ENCODE measurements at regions not wholly inside any gene's neighbourhood (a gene's known extent, or its start where the extent isn't known, plus 50 kb on each side); places are given as distances from the start of the nearest gene placed in this dataset.

DNA sequence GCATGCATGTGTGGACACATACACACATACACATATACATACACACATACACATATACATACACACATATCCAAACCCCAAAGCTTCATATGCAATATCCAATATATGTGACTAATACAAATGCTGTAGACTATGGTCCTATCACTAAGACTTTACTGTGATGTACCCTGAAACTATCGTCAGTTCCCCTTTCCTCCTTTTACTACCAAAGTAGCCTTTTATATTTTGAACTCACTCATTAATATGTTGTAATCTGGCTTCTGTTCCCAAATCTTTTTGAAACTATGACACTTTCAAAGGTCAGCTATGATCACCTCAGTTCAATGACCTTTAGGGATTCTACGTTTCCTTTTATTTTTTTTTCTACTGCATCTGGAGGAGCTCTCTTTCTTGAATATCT, 64.8 kb upstream of the TFEC start:
- Histone ChIP-seq H3K27me3 (no peaks in the 10 kb centered on the region), H3K36me3 (no peaks in the 10 kb centered on the region), H3K4me1 (no peaks in the 10 kb centered on the region), H3K4me3 (ENCODE audit: low read depth, low read length) (no peak overlapping the region), H3K9me3 (no peaks in the 10 kb centered on the region)
- TF ChIP-seq, protein P1, sequence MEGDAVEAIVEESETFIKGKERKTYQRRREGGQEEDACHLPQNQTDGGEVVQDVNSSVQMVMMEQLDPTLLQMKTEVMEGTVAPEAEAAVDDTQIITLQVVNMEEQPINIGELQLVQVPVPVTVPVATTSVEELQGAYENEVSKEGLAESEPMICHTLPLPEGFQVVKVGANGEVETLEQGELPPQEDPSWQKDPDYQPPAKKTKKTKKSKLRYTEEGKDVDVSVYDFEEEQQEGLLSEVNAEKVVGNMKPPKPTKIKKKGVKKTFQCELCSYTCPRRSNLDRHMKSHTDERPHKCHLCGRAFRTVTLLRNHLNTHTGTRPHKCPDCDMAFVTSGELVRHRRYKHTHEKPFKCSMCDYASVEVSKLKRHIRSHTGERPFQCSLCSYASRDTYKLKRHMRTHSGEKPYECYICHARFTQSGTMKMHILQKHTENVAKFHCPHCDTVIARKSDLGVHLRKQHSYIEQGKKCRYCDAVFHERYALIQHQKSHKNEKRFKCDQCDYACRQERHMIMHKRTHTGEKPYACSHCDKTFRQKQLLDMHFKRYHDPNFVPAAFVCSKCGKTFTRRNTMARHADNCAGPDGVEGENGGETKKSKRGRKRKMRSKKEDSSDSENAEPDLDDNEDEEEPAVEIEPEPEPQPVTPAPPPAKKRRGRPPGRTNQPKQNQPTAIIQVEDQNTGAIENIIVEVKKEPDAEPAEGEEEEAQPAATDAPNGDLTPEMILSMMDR (IDR thresholded peaks at IDR 0.05; ENCODE audit: low read depth, low read length): no peak
- no peak for DNase-seq

DNA sequence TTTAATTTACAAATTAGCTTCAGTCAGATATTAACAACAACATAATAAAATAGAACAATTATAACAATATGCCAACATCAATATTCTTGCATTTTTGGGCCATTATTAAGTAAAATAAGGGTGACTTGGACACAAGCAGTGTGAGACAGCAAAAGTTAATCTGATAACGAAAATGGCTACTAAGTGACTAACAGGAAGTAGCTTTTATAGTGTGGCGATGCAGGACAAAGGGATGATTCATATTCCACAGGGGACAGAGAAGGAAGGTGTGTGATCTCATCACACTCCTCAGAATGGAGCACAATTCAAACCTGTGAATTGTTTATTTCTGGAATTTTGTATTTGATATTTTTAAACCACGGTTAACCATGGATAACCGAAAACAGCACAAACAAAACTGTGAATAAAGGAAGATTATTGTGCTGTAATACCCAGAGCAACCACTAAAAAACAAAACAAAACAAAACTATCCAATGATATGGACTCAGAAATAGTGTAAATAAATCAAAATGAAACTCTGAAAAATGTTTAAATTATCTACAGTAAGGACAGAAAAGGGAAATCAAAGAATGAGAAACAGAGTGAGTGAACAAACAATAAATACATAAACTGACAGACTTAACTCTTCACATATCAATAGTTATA, 66.9 kb upstream of the TFEC start:
- H3K9me3 ChIP-seq: no peaks in the 10 kb centered on the region
- no peak overlapping the region for H3K4me3 ChIP-seq (ENCODE audit: low read depth, low read length)
- no peaks in the 10 kb centered on the region for H3K4me1 ChIP-seq
- DNase-seq: no peak
- no peaks in the 10 kb centered on the region for H3K27me3 ChIP-seq
- TF ChIP-seq, protein P1 (IDR thresholded peaks at IDR 0.05; ENCODE audit: low read depth, low read length): no peak
- H3K36me3 ChIP-seq: no peaks in the 10 kb centered on the region

DNA sequence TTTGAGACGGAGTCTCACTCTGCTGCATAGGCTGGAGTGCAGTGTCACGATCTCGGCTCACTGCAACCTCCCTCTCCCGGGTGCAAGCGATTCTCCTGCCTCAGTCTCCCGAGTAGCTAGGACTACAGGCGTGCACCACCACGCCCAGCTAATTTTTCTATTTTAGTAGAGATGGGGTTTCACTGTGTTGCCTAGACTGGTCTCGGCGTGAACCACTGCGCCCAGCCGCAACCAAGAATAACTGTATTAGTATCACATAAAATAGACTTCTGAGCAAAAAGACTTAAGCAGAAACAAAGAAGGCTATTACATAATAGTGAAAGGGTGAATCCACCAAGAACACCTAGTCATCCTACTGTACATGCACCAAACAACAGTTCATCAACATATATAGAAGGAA, 67.6 kb upstream of the TFEC start:
- no peak for DNase-seq
- H3K4me3 ChIP-seq (ENCODE audit: low read depth, low read length): no peak overlapping the region
- no peaks in the 10 kb centered on the region for H3K9me3 ChIP-seq
- no peaks in the 10 kb centered on the region for H3K4me1 ChIP-seq
- no peaks in the 10 kb centered on the region for H3K36me3 ChIP-seq
- TF ChIP-seq, protein P1 (IDR thresholded peaks at IDR 0.05; ENCODE audit: low read depth, low read length): no peak
- H3K27me3 ChIP-seq: no peaks in the 10 kb centered on the region

- TF ChIP-seq, protein P1 (IDR thresholded peaks at IDR 0.05; ENCODE audit: low read depth, low read length): no peak
- no peaks in the 10 kb centered on the region for H3K27me3 ChIP-seq
- DNase-seq: no peak
- H3K4me1 ChIP-seq: no peaks in the 10 kb centered on the region
- H3K9me3 ChIP-seq: no peaks in the 10 kb centered on the region
- no peaks in the 10 kb centered on the region for H3K36me3 ChIP-seq
- H3K4me3 ChIP-seq (ENCODE audit: low read depth, low read length): no peak overlapping the region
These were observed 70.1 kb upstream of the TFEC start for GRCh38 chr7:116100626-116101025.

GRCh38 chr7:116101704-116102103, 71.1 kb upstream of the TFEC start:
- Histone ChIP-seq H3K27me3 (no peaks in the 10 kb centered on the region), H3K9me3 (no peaks in the 10 kb centered on the region), H3K4me1 (no peaks in the 10 kb centered on the region), H3K36me3 (no peaks in the 10 kb centered on the region), H3K4me3 (ENCODE audit: low read depth, low read length) (no peak overlapping the region)
- DNase-seq: no peak
- TF ChIP-seq, protein P1 (IDR thresholded peaks at IDR 0.05; ENCODE audit: low read depth, low read length): no peak

DNA sequence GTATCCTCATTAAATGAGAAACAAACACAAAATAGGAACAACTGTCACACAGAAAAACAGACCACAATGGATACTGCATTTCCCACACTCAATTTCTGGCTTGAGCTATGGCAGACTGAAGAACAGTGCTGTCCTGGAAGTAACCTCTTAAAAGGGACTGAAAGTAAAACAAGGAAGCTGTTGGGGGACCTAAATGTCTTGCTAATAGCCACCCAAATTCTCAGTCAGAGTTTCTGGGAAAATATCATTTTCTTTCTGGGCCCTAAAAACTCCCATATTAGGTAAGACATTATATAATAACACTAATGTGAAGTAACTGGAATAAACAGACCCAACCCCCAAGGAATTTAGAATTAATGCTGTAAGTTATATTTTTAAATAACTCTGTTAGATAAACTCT, 80.9 kb upstream of the TFEC start:
- TF ChIP-seq, protein P1 (IDR thresholded peaks at IDR 0.05; ENCODE audit: low read depth, low read length): no peak
- Histone ChIP-seq H3K27me3 (no peaks in the 10 kb centered on the region), H3K4me3 (ENCODE audit: low read depth, low read length) (no peak overlapping the region), H3K9me3 (no peaks in the 10 kb centered on the region), H3K4me1 (no peaks in the 10 kb centered on the region), H3K36me3 (no peaks in the 10 kb centered on the region)
- DNase-seq: no peak

Data from BE2C (cell line).